HepG2 (cell line): ENCODE measurements at regions not wholly inside any gene's neighbourhood (a gene's known extent, or its start where the extent isn't known, plus 50 kb on each side); places are given as distances from the start of the nearest gene placed in this dataset.

Experiments
- ATAC-seq: fragments of 200-7000 bp; cut with Tn5 transposase; 3 replicates; pipeline ENCODE4 v1.9.1; 2020; ENCODE audit warnings: mild to moderate bottlenecking, moderate library complexity
- BruUV-seq: library from RNA; stranded (reverse); fragments of 400-500 nt; replicated peaks from 2 replicates; lab custom pipeline; 2021; lab: Mats Ljungman, UMichigan
- CTCF ChIA-PET: fragments of 300-600 bp; formaldehyde crosslinking; extraction: SDS; loops from one replicate; lab custom pipeline; 2021; ENCODE audit warnings: low total read pairs, inconsistent platforms, low intra/inter-chr PET ratio; lab: Yijun Ruan, JAX
- POLR2A ChIA-PET: fragments of 350-600 bp; sonication (Branson Sonifier 250); formaldehyde crosslinking; loops from one replicate; lab custom pipeline; 2020; ENCODE audit warnings: antibody characterized with exemption, inconsistent platforms; lab: Yijun Ruan, JAX
- DNase-seq: peaks from one replicate; pipeline ENCODE4 v3.0.0-alpha.2; 2015; ENCODE audit warnings: low spot score
- FAIRE-seq: peaks from 3 replicates; lab custom pipeline; 2011; peaks lifted over from hg19 to GRCh38; lab: Jason Lieb, UNC
- H2AFZ ChIP-seq: one replicate; pipeline ENCODE4 v1.6.1; 2011; ENCODE audit warnings: low read length, inconsistent platforms
- H3K27ac ChIP-seq: fragments of 300-600 bp; 3 replicates; pipeline ENCODE4 v1.8.0; 2011; ENCODE audit warnings: mixed run types, mild to moderate bottlenecking, mixed read lengths, low read length, inconsistent platforms; ENCODE audit not compliant: insufficient read depth; ENCODE audit errors: extremely low read length
- H3K27me3 ChIP-seq, 2 experiments: fragments of 200-600 bp in 1 of 2; 2 replicates in 1 of 2; 3 replicates in 1 of 2; pipeline versions ENCODE4 v1.6.0 to v1.8.0; 2011; ENCODE audit warnings: low read length in 2 of 2, mild to moderate bottlenecking in 2 of 2, moderate library complexity in 2 of 2, inconsistent platforms in 1 of 2; ENCODE audit not compliant: insufficient read depth in 2 of 2, control insufficient read depth in 1 of 2
- H3K36me3 ChIP-seq, 2 experiments: fragments of 200-600 bp in 1 of 2; replicated peaks in 1 of 2; 2 replicates in 1 of 2; 3 replicates in 1 of 2; pipeline versions ENCODE4 v1.5.1 to v1.8.0; 2011; ENCODE audit warnings: low read length in 2 of 2, inconsistent platforms in 1 of 2; ENCODE audit not compliant: insufficient read depth in 2 of 2, control insufficient read depth in 1 of 2
- H3K4me1 ChIP-seq: 2 replicates; pipeline ENCODE4 v1.5.1; 2012; ENCODE audit warnings: low read length, inconsistent platforms; ENCODE audit not compliant: insufficient read depth
- H3K4me2 ChIP-seq: 2 replicates; pipeline ENCODE4 v1.6.0; 2011; ENCODE audit warnings: low read depth, low read length, inconsistent platforms
- H3K4me3 ChIP-seq, 3 experiments: fragments of 200-600 bp in 1 of 3; sonication (generic), shearing (Covaris generic) in 1 of 3; replicated peaks in 1 of 3; 2 replicates each; pipeline ENCODE4 v1.5.1; 2011 to 2016; ENCODE audit warnings: low read length in 3 of 3, inconsistent platforms in 2 of 3, low read depth in 2 of 3, mild to moderate bottlenecking in 2 of 3, control low read depth in 1 of 3, mixed read lengths in 1 of 3; ENCODE audit not compliant: insufficient read depth in 1 of 3
- H3K79me2 ChIP-seq: one replicate; pipeline ENCODE4 v1.6.1; 2011; ENCODE audit warnings: low read length, inconsistent platforms; ENCODE audit not compliant: insufficient read depth
- H3K9ac ChIP-seq: 2 replicates; pipeline ENCODE4 v1.6.0; 2011; ENCODE audit warnings: mild to moderate bottlenecking, low read depth, low read length, inconsistent platforms; ENCODE audit not compliant: insufficient read depth
- H3K9me3 ChIP-seq: 2 replicates; pipeline ENCODE4 v1.5.1; 2012; ENCODE audit warnings: mild to moderate bottlenecking, low read length
- H4K20me1 ChIP-seq: 2 replicates; pipeline ENCODE4 v1.6.0; 2011; ENCODE audit warnings: inconsistent platforms, mild to moderate bottlenecking, low read length, moderate library complexity; ENCODE audit not compliant: insufficient read depth
- AHR ChIP-seq: IDR thresholded peaks from 2 replicates; pipeline ENCODE4 v1.6.1; 2018; ENCODE audit warnings: missing genetic modification reagents, missing compliant biosample characterization
- ARNT2 ChIP-seq: sonication (generic); formaldehyde crosslinking; IDR thresholded peaks from 2 replicates; pipeline ENCODE4 v1.8.0; 2022; ENCODE audit warnings: mild to moderate bottlenecking, low read depth, missing genetic modification reagents, moderate library complexity
- EEA1 ChIP-seq: sonication (generic); formaldehyde crosslinking; IDR thresholded peaks from 2 replicates; pipeline ENCODE4 v1.5.1; 2020; ENCODE audit warnings: mild to moderate bottlenecking, missing genetic modification reagents, borderline replicate concordance
- FOXP1 ChIP-seq, 2 experiments: fragments of 450-650 bp in 1 of 2; IDR thresholded peaks; 2 replicates each; pipeline ENCODE4 v1.6.1; 2017 to 2018; ENCODE audit warnings: antibody characterized with exemption in 1 of 2
- HCFC1 ChIP-seq: fragments of 150-350 bp; IDR thresholded peaks from 2 replicates; pipeline ENCODE4 v1.6.1; 2014; ENCODE audit warnings: low read depth, low read length
- HNF4A ChIP-seq: sonication (generic); formaldehyde crosslinking; IDR thresholded peaks from 2 replicates; pipeline ENCODE4 v1.4.0; 2020; ENCODE audit warnings: missing genetic modification reagents
- HNRNPLL ChIP-seq: fragments of 200-400 bp; formaldehyde crosslinking; IDR thresholded peaks from 2 replicates; pipeline ENCODE4 v1.6.1; 2017; ENCODE audit warnings: mild to moderate bottlenecking, low read depth, low read length; ENCODE audit not compliant: poor library complexity, severe bottlenecking
- HOXA5 ChIP-seq: sonication (generic); formaldehyde crosslinking; IDR thresholded peaks from 2 replicates; pipeline ENCODE4 v1.4.0; 2020; ENCODE audit warnings: missing genetic modification reagents
- ISX ChIP-seq: sonication (generic); formaldehyde crosslinking; conservative IDR thresholded peaks from 2 replicates; pipeline ENCODE4 v1.5.0; 2020; ENCODE audit warnings: missing genetic modification reagents
- MEIS2 ChIP-seq: sonication (generic); formaldehyde crosslinking; IDR thresholded peaks from 2 replicates; pipeline ENCODE4 v1.9.0; 2021; ENCODE audit warnings: mild to moderate bottlenecking, missing genetic modification reagents
- MTA3 ChIP-seq: sonication (generic); formaldehyde crosslinking; IDR thresholded peaks from 2 replicates; pipeline ENCODE4 v1.4.0; 2020; ENCODE audit warnings: missing genetic modification reagents
- MTF1 ChIP-seq: sonication (generic); formaldehyde crosslinking; IDR thresholded peaks from 2 replicates; pipeline ENCODE4 v1.5.0; 2020; ENCODE audit warnings: missing genetic modification reagents
- NPAS2 ChIP-seq: sonication (generic); formaldehyde crosslinking; IDR thresholded peaks from 2 replicates; pipeline ENCODE4 v1.8.0; 2022; ENCODE audit warnings: mild to moderate bottlenecking, missing genetic modification reagents, borderline replicate concordance
- POGK ChIP-seq: sonication (generic); formaldehyde crosslinking; conservative IDR thresholded peaks from 2 replicates; pipeline ENCODE4 v1.8.0; 2022; ENCODE audit warnings: mild to moderate bottlenecking, moderate library complexity, missing genetic modification reagents
- SNAPC2 ChIP-seq: sonication (generic); formaldehyde crosslinking; IDR thresholded peaks from 2 replicates; pipeline ENCODE4 v1.8.1; 2022; ENCODE audit warnings: mild to moderate bottlenecking, missing genetic modification reagents
- SRY ChIP-seq: sonication (generic); formaldehyde crosslinking; IDR thresholded peaks from 2 replicates; pipeline ENCODE4 v1.8.0; 2022; ENCODE audit warnings: mild to moderate bottlenecking, missing genetic modification reagents
- TOPORS ChIP-seq: sonication (generic); formaldehyde crosslinking; IDR thresholded peaks from 2 replicates; pipeline ENCODE4 v1.8.0; 2023; ENCODE audit warnings: mild to moderate bottlenecking, missing genetic modification reagents
- ZEB1 ChIP-seq: IDR thresholded peaks from 2 replicates; pipeline ENCODE4 v1.6.1; 2012; ENCODE audit warnings: mild to moderate bottlenecking, low read depth, inconsistent platforms; ENCODE audit not compliant: insufficient replicate concordance
- ZNF614 ChIP-seq: IDR thresholded peaks from 2 replicates; pipeline ENCODE4 v1.6.1; 2018; ENCODE audit warnings: missing biosample characterization, missing genetic modification reagents, inconsistent platforms, borderline replicate concordance
- ZNF616 ChIP-seq: sonication (generic); formaldehyde crosslinking; IDR thresholded peaks from 2 replicates; pipeline ENCODE4 v1.5.0; 2020; ENCODE audit warnings: low read depth, mild to moderate bottlenecking, missing genetic modification reagents
- ZNF660 ChIP-seq: sonication (generic); formaldehyde crosslinking; IDR thresholded peaks from 2 replicates; pipeline ENCODE4 v1.5.1; 2020; ENCODE audit warnings: mild to moderate bottlenecking, low read depth, missing genetic modification reagents, borderline replicate concordance
- ZNF709 ChIP-seq: sonication (generic); formaldehyde crosslinking; IDR thresholded peaks from 2 replicates; pipeline ENCODE4 v1.5.0; 2020; ENCODE audit warnings: mild to moderate bottlenecking, missing genetic modification reagents
- WGBS: methylation state at CpG from one replicate; pipeline ENCODE4 v1.1.6; 2017; ENCODE audit warnings: low lambda C conversion rate; 5-methylcytosine and 5-hydroxymethylcytosine counted together
- in situ Hi-C: cut with HindIII; loops from 2 replicates; pipeline ENCODE4 v1.10.0; 2017; ENCODE audit warnings: low pct_unique_long_range_greater_than_20kb; ENCODE audit not compliant: extremely low pct_ligation_motif_present
- intact Hi-C: fragments of 100-400 bp; cut with micrococcal nuclease; formaldehyde crosslinking; loops from one replicate; pipeline ENCODE4 v1.10.0; 2022; ENCODE audit not compliant: unreplicated experiment
- TF ChIP-seq, protein P1 (sequence below): sonication (generic); formaldehyde crosslinking; IDR thresholded peaks from 2 replicates; pipeline ENCODE4 v1.4.0; 2020; ENCODE audit warnings: missing genetic modification reagents, borderline replicate concordance

- TF ChIP-seq ZEB1: no peak
- TF ChIP-seq ZNF614 (CRISPR knock-in tag): no peak
- no peak for TF ChIP-seq MTA3 (CRISPR knock-in tag)
- no peak for TF ChIP-seq ZNF660 (CRISPR knock-in tag)
- TF ChIP-seq HNF4A (CRISPR knock-in tag): no peak
- no peak for TF ChIP-seq ZNF616 (CRISPR knock-in tag)
- no peak for TF ChIP-seq HCFC1
- no peak for TF ChIP-seq EEA1 (CRISPR knock-in tag)
These were observed 521.9 kb upstream of the PROK2 start (continued) for GRCh38 chr3:72306800-72307341.

GRCh38 chr3:72303926-72304325, 519.0 kb upstream of the PROK2 start:
- DNase-seq: no peak
- peaks cover 1 to 17% of the 10 kb centered on the region in 2 experiments; a peak in 2 of 5 replicates for H3K27me3 ChIP-seq
- intact Hi-C loops: no loop called here
- TF ChIP-seq ZNF709 (CRISPR knock-in tag) (no peak), HOXA5 (CRISPR knock-in tag) (no peak), HNRNPLL (no peak), NPAS2 (no peak), SRY (CRISPR knock-in tag) (no peak), MEIS2 (CRISPR knock-in tag) (no peak), ARNT2 (CRISPR knock-in tag) (no peak), MTF1 (CRISPR knock-in tag) (no peak), ISX (no peak), SNAPC2 (no peak), TOPORS (no peak), FOXP1 (IDR thresholded peaks at IDR 0.05) (no peak), FOXP1 (CRISPR knock-in tag; IDR thresholded peaks at IDR 0.05) (no peak), POGK (CRISPR knock-in tag) (no peak), AHR (CRISPR knock-in tag) (no peak)
- TF ChIP-seq, protein P1, sequence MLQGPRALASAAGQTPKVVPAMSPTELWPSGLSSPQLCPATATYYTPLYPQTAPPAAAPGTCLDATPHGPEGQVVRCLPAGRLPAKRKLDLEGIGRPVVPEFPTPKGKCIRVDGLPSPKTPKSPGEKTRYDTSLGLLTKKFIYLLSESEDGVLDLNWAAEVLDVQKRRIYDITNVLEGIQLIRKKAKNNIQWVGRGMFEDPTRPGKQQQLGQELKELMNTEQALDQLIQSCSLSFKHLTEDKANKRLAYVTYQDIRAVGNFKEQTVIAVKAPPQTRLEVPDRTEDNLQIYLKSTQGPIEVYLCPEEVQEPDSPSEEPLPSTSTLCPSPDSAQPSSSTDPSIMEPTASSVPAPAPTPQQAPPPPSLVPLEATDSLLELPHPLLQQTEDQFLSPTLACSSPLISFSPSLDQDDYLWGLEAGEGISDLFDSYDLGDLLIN: no peak

More at GRCh38 chr3:72303926-72304325, 519.0 kb upstream of the PROK2 start:
- Histone ChIP-seq H3K79me2 (no peaks in the 10 kb centered on the region), H3K4me3 (no peak overlapping the region), H3K9ac (no peak overlapping the region), H2AFZ (no peak overlapping the region), H3K27ac (no peak overlapping the region), H4K20me1 (no peaks in the 10 kb centered on the region), H3K36me3 (no peaks in the 10 kb centered on the region), H3K9me3 (no peaks in the 10 kb centered on the region), H3K4me2 (no peak overlapping the region), H3K4me1 (no peaks in the 10 kb centered on the region)
- in situ Hi-C loops: no loop called here
- no peak for FAIRE-seq
- ChIA-PET CTCF (no interaction called here), POLR2A (no interaction called here)
- WGBS: 44% methylated on average over 6 of the region's 7 CpGs
- no TSS peak for BruUV-seq
- ATAC-seq: no peak
